DND-41 (cell line): ENCODE measurements at regions not wholly inside any gene's neighbourhood (a gene's known extent, or its start where the extent isn't known, plus 50 kb on each side); places are given as distances from the start of the nearest gene placed in this dataset.

Source experiments
- ATAC-seq: fragments of 200-7000 bp; cut with Tn5 transposase; 3 replicates; pipeline ENCODE4 v1.9.1; 2021; ENCODE audit warnings: low read depth; ENCODE audit not compliant: insufficient read depth
- DNase-seq: peaks from one replicate; pipeline ENCODE4 v3.0.0-alpha.2; 2020
- H2AFZ ChIP-seq: 2 replicates; pipeline ENCODE4 v1.6.0; 2012; ENCODE audit warnings: low read depth, low read length
- H3K27ac ChIP-seq: 2 replicates; pipeline ENCODE4 v1.5.1; 2012; ENCODE audit warnings: low read length, inconsistent platforms
- H3K27me3 ChIP-seq: fragments of 200-600 bp; sonication (generic); 2 replicates; pipeline ENCODE4 v1.6.0; 2012; ENCODE audit warnings: low read length, mild to moderate bottlenecking, inconsistent platforms; ENCODE audit not compliant: insufficient read depth, poor library complexity
- H3K36me3 ChIP-seq: 2 replicates; pipeline ENCODE4 v1.5.1; 2012; ENCODE audit warnings: low read length, inconsistent platforms; ENCODE audit not compliant: insufficient read depth
- H3K4me1 ChIP-seq: 2 replicates; pipeline ENCODE4 v1.5.1; 2012; ENCODE audit warnings: mild to moderate bottlenecking, low read length; ENCODE audit not compliant: insufficient read depth
- H3K4me2 ChIP-seq: 2 replicates; pipeline ENCODE4 v1.6.0; 2012; ENCODE audit warnings: mild to moderate bottlenecking, moderate library complexity, low read length, inconsistent platforms; ENCODE audit not compliant: insufficient read depth
- H3K4me3 ChIP-seq, 2 experiments: fragments of 200-600 bp in 1 of 2; shearing (Covaris generic) in 1 of 2; 2 replicates each; pipeline ENCODE4 v1.5.1; 2012 to 2016; ENCODE audit warnings: inconsistent platforms in 2 of 2, low read length in 2 of 2, mild to moderate bottlenecking in 2 of 2, low read depth in 1 of 2, moderate library complexity in 1 of 2
- H3K79me2 ChIP-seq: 2 replicates; pipeline ENCODE4 v1.6.0; 2012; ENCODE audit warnings: low read length, inconsistent platforms; ENCODE audit not compliant: insufficient read depth
- H3K9ac ChIP-seq: 2 replicates; pipeline ENCODE4 v1.6.0; 2012; ENCODE audit warnings: low read depth, mild to moderate bottlenecking, inconsistent platforms, low read length, moderate library complexity
- H3K9me3 ChIP-seq: 2 replicates; pipeline ENCODE4 v1.5.1; 2012; ENCODE audit warnings: low read length, moderate library complexity, mild to moderate bottlenecking, inconsistent platforms; ENCODE audit not compliant: insufficient read depth, severe bottlenecking
- H4K20me1 ChIP-seq: 2 replicates; pipeline ENCODE4 v1.6.0; 2012; ENCODE audit warnings: low read length; ENCODE audit not compliant: insufficient read depth
- EZH2 ChIP-seq: IDR thresholded peaks from 3 replicates; pipeline ENCODE4 v1.6.1; 2012; ENCODE audit warnings: borderline replicate concordance, low read depth, mild to moderate bottlenecking, moderate library complexity, low read length, inconsistent platforms; ENCODE audit not compliant: severe bottlenecking
- TF ChIP-seq, protein P1 (sequence below): IDR thresholded peaks from 2 replicates; pipeline ENCODE4 v1.5.1; 2012; ENCODE audit warnings: borderline replicate concordance, low read length, moderate library complexity, mild to moderate bottlenecking; ENCODE audit not compliant: poor library complexity, severe bottlenecking; ENCODE audit errors: extremely low read depth

DNA sequence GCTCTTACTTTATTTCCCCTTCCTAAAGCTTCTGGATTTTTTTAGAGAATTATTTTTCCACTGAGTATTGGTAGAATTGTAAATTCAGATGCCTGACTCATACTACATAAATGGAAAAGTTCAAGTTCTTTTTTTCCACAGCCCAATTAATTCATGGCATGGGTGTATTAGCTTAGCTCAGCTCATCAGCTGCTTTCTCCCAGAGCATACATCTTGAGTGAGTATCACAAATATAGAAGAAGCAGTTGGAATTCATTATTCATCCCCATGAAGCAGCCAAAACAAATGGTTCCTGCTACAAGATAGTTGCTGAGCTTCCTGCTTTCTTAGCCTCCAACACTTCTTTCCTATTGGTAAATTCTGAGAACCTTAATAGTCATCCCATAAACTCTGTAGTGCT, 105.1 kb downstream of the C12orf50 start:
- Histone ChIP-seq H3K27ac (no peak overlapping the region), H3K4me1 (no peaks in the 10 kb centered on the region), H4K20me1 (no peaks in the 10 kb centered on the region), H3K4me3 (no peak overlapping the region), H3K4me2 (no peak overlapping the region), H3K9ac (no peak overlapping the region), H3K79me2 (no peaks in the 10 kb centered on the region), H3K36me3 (no peaks in the 10 kb centered on the region), H3K27me3 (no peaks in the 10 kb centered on the region), H3K9me3 (no peaks in the 10 kb centered on the region), H2AFZ (no peak overlapping the region)
- DNase-seq (no peak), ATAC-seq (no peak)
- TF ChIP-seq EZH2, result no peak
- TF ChIP-seq, protein P1, sequence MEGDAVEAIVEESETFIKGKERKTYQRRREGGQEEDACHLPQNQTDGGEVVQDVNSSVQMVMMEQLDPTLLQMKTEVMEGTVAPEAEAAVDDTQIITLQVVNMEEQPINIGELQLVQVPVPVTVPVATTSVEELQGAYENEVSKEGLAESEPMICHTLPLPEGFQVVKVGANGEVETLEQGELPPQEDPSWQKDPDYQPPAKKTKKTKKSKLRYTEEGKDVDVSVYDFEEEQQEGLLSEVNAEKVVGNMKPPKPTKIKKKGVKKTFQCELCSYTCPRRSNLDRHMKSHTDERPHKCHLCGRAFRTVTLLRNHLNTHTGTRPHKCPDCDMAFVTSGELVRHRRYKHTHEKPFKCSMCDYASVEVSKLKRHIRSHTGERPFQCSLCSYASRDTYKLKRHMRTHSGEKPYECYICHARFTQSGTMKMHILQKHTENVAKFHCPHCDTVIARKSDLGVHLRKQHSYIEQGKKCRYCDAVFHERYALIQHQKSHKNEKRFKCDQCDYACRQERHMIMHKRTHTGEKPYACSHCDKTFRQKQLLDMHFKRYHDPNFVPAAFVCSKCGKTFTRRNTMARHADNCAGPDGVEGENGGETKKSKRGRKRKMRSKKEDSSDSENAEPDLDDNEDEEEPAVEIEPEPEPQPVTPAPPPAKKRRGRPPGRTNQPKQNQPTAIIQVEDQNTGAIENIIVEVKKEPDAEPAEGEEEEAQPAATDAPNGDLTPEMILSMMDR, result no peak

DNA sequence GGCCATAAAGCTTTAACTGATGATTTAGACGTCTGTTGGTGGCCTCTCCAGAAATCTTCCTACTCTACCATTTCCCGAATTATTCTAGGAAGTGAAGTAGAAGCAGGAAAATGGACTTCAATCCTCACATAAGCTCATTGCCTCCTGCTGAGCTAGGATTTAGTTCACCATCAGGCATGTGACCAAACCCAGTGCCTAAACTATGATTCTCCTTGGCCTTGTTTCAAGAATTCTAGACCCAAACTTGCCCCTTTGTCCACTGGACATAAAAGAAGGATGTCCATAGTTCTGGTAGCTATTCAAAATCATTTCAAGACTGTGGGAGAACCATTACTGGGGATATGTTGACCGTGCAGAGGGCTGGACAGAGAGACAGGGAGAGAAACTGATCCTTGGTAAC, 105.8 kb downstream of the C12orf50 start:
- no peak for ATAC-seq

DNA sequence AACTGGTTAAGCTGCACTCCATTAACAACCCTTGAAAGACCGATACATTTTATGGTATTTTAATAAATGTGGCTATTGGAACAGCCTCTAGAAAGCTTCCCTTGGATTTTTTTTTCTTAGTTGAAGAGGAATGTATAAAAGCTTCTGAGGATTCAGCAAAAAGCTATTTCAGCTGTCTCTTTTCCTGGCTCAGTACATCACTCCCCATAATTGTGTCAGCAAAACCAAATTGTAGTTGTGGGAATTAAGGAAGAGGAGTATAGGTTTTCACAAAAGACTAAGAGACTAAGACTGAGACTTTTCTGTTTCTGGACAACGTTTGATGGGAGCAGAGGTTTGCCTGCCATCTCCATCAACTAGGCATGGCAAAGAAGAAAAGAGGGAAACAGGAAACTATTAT, 106.5 kb downstream of the C12orf50 start:
- Histone ChIP-seq H3K4me2 (no peak overlapping the region), H3K79me2 (no peaks in the 10 kb centered on the region), H3K36me3 (no peaks in the 10 kb centered on the region), H3K27ac (no peak overlapping the region), H3K4me1 (no peaks in the 10 kb centered on the region), H3K9ac (no peak overlapping the region), H2AFZ (no peak overlapping the region), H4K20me1 (no peaks in the 10 kb centered on the region), H3K27me3 (no peaks in the 10 kb centered on the region), H3K4me3 (no peak overlapping the region), H3K9me3 (no peaks in the 10 kb centered on the region)
- DNase-seq, result no peak
- no peak for ATAC-seq
- TF ChIP-seq, protein P1, result no peak
- TF ChIP-seq EZH2, result no peak

More for the DNA sequence above, 105.8 kb downstream of the C12orf50 start:
- no peak overlapping the region for H3K4me2 ChIP-seq
- H3K79me2 ChIP-seq, result no peaks in the 10 kb centered on the region
- H3K9me3 ChIP-seq, result no peaks in the 10 kb centered on the region
- no peaks in the 10 kb centered on the region for H3K27me3 ChIP-seq
- no peaks in the 10 kb centered on the region for H3K36me3 ChIP-seq
- no peaks in the 10 kb centered on the region for H3K4me1 ChIP-seq
- H4K20me1 ChIP-seq, result no peaks in the 10 kb centered on the region
- H3K9ac ChIP-seq, result no peak overlapping the region
- no peak overlapping the region for H3K4me3 ChIP-seq
- TF ChIP-seq, protein P1, result no peak
- no peak for TF ChIP-seq EZH2
- DNase-seq, result no peak
- H3K27ac ChIP-seq, result no peak overlapping the region
- no peak overlapping the region for H2AFZ ChIP-seq

DNA sequence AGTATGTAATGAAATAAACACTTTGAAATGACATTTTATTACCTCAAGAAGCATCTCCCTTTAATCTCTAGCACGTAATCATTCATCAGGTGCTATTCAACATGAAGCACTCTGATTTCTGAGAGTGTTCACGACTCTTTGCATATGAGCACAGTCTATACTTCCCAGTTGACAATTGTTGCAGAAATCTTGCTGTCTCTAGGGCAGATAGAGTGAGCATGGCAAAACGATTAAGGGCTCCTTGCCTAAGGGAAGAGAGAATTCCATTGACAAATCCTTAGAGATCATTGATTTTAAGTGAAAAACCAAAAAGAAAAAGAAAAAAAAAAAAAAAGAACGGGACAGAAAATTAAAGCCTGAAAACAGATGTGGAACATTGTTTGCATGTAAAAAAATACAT, 107.6 kb downstream of the C12orf50 start:
- Histone ChIP-seq H3K27ac (no peak overlapping the region), H2AFZ (no peak overlapping the region), H3K4me3 (no peak overlapping the region), H3K9me3 (no peaks in the 10 kb centered on the region), H3K27me3 (no peaks in the 10 kb centered on the region), H3K36me3 (no peaks in the 10 kb centered on the region), H3K4me2 (no peak overlapping the region), H3K79me2 (no peaks in the 10 kb centered on the region), H4K20me1 (no peaks in the 10 kb centered on the region), H3K9ac (no peak overlapping the region), H3K4me1 (no peaks in the 10 kb centered on the region)
- DNase-seq (no peak), ATAC-seq (no peak)
- TF ChIP-seq EZH2, result no peak
- TF ChIP-seq, protein P1, result no peak
